ENCODE measurements at regions not wholly inside any gene's neighbourhood (a gene's known extent, or its start where the extent isn't known, plus 50 kb on each side); places are given as distances from the start of the nearest gene placed in this dataset.
"Not testable (repeated sequence)": the region's sequence is repeated elsewhere in the genome, so short reads cannot be mapped to it uniquely, and the experiment has no call there.

DNA sequence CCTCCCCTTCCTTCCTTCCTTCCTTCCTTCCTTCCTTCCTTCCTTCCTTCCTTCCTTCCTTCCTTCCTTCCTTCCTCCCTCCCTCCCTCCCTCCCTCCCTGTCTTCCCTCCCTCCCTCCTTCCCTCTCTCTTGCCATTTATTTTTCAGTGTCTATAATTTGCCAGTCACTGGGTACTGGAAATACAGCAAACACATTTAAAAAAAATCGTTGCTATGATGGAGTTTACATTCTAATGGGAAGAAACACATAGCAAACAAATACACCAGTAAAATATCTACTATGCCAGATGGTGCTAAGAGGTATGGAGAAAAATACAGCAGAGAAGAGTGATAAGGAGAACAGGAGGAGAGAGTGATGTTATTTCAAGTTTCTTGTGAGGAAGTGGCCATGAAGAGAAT lies 309.5 kb downstream of the CTH start:
- no peak overlapping the region for H3K4me3 ChIP-seq
- H3K27ac ChIP-seq: no peak overlapping the region

DNA sequence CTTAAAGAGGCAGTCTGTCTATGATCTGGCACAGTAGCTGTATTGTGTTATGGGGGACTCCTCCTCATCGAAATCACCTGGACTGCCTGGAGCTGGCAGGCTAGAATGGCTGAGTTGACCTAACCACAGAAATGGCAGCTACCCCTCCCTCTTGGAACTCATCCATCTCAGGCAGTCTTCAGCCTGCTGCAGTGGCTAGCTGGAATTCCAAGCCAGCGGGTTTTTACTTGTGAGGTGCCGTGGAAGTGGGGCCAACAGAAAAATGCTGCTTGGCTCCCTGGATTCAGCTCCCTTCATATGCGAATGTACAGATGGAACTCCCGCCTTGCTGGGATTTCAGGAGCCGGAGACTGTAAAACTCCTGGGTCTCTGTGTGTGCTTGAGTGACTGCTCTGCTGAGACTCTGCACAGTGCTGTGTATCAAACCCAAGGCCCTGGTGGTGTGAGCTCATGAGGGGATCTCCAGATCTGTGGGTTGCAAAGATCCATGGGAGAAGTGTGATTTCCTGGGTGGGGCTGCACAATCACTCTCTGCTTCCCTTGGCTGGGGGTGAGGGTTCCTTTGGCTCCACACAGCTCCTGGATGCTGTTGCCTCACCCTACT lies 316.9 kb downstream of the CTH start:
- no peak overlapping the region for H3K27ac ChIP-seq
- H3K4me3 ChIP-seq: no peak overlapping the region

GRCh38 chr1:70736518-70736917 lies 311.1 kb downstream of the PTGER3 start:
- H3K27ac ChIP-seq, H3K4me3 ChIP-seq: not testable (repeated sequence)

DNA sequence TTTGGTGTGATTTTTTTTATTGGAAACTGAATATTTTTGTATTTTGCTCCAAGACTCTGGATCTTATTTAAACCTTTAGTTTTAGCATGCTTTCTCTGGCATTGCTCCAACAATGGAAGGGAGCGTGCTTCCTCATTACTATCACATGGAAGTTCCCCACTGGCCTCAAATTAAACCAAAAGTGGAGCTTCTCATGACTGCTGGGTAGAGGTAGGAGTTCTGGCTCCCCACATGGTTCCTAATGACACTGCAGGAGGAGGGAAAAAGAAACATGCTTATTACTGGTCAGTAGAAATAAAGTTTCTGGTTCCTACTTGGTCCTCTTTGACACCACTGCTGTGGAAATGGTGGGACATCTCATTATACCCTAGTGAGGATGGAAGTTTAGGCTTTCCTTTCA lies 310.5 kb downstream of the PTGER3 start:
- no peak overlapping the region for H3K4me3 ChIP-seq

GRCh38 chr1:70738624-70739023 lies 309.0 kb downstream of the PTGER3 start:
- no peak overlapping the region for H3K27ac ChIP-seq
- H3K4me3 ChIP-seq: no peak overlapping the region

More for the DNA sequence above, 310.5 kb downstream of the PTGER3 start:
- no peak overlapping the region for H3K27ac ChIP-seq

GRCh38 chr1:70745199-70745598 lies 302.4 kb downstream of the PTGER3 start:
- no peak overlapping the region for H3K4me3 ChIP-seq
- no peak overlapping the region for H3K27ac ChIP-seq

DNA sequence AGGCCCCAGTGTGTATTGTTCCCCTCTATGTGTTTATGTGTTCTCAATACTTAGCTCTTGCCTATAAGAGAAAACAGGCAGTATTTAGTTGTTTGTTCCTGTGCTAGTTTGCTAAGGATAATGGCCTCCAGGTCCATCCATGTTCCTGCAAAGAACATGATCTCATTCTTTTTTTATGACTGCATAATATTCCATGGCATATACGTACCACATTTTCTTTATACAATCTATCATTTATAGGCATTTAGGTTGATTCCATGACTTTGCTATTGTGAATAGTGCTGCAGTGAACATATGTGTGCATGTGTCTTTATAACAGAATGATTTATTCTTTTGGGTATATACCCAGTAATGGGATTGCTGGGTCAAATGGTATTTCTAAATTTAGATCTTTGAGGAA lies 301.6 kb downstream of the PTGER3 start:
- not testable (repeated sequence) for H3K4me3 ChIP-seq, H3K27ac ChIP-seq

GRCh38 chr1:70747123-70747522 lies 300.5 kb downstream of the PTGER3 start:
- not testable (repeated sequence) for H3K27ac ChIP-seq, H3K4me3 ChIP-seq

GRCh38 chr1:70751676-70752287 lies 295.8 kb downstream of the PTGER3 start:
- not testable (repeated sequence) for H3K4me3 ChIP-seq, H3K27ac ChIP-seq

DNA sequence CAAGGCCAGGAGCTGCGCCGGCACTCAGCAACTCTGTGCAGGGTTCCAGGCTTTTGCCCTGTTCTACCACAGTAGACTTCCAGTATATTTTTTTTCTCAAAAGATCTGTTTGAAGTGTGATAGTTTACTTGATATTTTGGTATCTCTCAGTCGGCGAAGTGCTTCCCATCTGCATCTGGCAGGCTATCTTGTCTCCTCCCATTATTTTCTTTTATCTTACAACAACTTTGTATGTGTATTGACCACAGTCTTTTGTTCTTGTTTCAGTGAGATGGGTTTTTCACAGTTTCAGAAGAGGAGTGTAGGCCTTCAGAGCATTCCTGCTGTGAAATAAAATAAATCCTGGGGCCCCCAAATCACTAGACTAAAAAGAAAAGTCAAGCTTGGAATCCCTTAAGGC lies 292.9 kb downstream of the PTGER3 start:
- H3K27ac ChIP-seq: no peak overlapping the region
- no peak overlapping the region for H3K4me3 ChIP-seq

DNA sequence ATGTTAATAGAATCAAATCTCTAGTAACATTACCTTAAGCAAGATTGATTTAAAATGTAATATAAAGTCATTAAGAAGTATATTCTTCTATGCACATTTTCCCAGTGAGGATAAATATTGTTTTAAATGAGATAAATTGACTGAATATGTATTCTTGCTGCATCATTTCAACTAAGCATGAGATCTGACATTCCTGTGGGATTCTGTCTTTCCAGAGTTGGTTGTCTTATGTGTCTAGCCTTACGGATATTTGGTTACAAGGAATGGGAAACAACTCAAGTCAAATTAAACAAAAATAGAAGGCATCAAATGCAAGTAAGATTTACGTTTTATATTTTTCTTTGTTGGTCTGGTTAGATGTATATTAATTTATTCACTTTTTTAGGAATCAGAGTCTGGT lies 287.5 kb downstream of the PTGER3 start:
- H3K27ac ChIP-seq: peak overlapping the region in 1 of 21 experiments; percentile 44
- H3K4me3 ChIP-seq: no peak overlapping the region

DNA sequence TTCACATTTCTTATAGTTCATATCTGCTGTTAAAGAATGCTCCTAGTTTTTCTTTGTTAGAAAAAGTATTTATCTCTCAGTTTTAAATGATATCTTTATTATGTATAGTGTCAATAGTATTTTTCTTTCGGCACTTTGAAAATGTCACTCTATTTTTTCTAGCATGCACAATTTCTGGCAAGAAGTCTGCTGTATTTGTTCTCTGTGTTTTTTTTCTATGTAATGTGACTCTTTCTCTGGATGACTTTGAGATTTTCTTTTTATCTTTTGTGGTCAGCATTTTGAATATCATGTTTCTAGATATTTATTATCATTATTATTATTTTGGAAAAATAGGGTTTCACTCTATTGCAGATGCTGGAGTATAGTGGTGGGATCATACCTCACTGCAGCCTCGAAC lies 285.2 kb downstream of the PTGER3 start:
- Histone ChIP-seq H3K4me3 (no peak overlapping the region), H3K27ac (no peak overlapping the region)

GRCh38 chr1:70764747-70765146 lies 282.9 kb downstream of the PTGER3 start:
- Histone ChIP-seq H3K4me3 (no peak overlapping the region), H3K27ac (no peak overlapping the region)

DNA sequence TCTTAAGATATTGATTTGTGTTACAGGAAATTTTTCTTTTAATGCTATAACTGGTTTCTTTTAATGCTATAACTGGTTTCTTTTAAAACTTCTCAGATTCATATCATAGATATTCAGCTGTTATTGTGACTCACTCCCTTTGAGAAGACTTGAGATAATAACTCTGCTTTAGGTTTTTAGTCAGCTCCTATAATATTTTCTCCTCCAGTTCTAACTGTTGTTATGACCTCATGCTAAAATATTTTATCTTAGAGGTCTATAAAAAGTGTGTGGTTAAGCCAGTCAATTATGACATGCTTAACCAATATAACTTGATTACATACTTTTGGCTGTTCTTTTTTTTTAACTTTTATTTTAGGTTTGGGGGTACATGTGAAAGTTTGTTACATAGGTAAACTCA lies 280.2 kb downstream of the PTGER3 start:
- no peak overlapping the region for H3K27ac ChIP-seq

DNA sequence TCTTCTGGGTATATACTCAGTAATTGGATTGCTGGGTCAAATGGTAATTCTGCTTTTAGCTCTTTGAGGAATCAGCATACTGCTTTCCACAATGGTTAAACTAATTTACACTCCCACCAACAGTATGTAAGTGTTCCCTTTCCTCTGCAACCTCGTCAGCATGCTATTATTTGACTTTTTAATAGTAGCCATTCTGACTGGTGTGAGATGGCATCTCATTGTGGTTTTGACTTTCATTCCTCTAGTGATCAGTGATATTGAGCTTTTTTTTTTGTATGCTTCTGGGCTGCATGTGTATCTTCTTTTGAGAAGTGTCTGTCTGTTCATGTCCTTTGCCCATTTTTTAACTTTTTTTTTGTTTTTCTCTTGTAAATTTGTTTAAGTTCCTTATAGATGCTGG lies 279.4 kb downstream of the PTGER3 start:
- H3K4me3 ChIP-seq: no peak overlapping the region
- H3K27ac ChIP-seq: no peak overlapping the region

More for the DNA sequence above, 280.2 kb downstream of the PTGER3 start:
- no peak overlapping the region for H3K4me3 ChIP-seq

DNA sequence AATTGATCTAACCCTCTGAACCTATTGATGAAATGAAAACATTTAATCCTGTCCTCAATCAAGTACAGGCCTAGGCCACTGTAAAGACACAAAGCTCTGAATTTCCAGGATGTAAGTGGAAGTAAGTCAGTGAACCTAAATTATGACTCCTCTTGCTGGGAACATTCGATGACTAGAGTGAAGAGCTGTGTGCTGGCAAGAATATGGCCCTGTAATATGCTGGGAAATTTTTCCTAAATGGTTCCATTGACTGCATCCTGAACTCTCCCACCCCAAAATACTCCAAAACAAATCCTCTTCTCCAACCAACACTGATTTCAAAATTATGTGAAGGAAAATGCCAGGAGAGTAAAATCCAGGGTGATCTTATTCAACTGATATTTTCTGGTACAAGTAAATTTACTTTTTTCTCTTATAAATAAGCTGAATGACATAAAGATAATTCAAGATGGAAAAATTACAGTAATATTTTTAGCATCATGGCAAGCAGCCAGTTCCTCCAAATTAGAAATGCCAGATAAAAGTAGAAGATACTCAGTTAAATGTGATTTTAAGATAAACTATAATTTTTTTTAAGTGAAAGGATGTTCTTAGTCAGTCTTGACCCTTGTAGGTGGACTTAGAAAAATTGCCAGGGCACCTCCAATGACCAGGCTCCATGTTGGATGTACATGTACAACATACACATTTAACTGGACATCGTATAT lies 269.4 kb downstream of the PTGER3 start:
- Histone ChIP-seq H3K27ac (peak overlapping the region in 2 of 21 experiments; percentile 30 to 50), H3K4me3 (no peak overlapping the region)

- Histone ChIP-seq H3K4me3 (no peak overlapping the region), H3K27ac (peak overlapping the region in 3 of 21 experiments; percentile 25 to 50 (median 46))
Measured at GRCh38 chr1:70778934-70779333, 268.7 kb downstream of the PTGER3 start.

DNA sequence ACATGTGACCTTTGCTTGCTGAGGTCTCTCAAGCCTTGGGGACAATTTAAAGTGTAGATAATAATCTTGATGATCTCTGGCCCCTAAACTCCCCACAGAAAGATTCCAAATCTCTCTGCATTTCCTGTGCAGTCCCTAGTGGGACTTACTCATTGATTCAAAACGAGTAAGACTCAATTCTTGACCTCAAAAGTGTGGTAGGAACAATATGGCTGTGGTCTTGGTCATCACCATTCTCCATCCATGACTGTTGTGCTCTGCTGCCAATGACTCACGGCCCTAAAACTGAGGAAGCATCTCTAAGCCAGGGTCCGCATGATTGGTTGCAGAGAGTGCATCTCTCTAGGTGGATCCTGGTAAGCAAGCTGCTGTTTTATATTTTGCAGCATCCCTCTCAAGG lies 268.0 kb downstream of the PTGER3 start:
- Histone ChIP-seq H3K27ac (peak overlapping the region in 3 of 21 experiments; percentile 25 to 50 (median 46)), H3K4me3 (no peak overlapping the region)

GRCh38 chr1:70785287-70785686 lies 262.3 kb downstream of the PTGER3 start:
- Histone ChIP-seq H3K4me3 (no peak overlapping the region), H3K27ac (no peak overlapping the region)

GRCh38 chr1:70790232-70790923 lies 257.2 kb downstream of the PTGER3 start:
- Histone ChIP-seq H3K4me3 (no peak overlapping the region), H3K27ac (no peak overlapping the region)

DNA sequence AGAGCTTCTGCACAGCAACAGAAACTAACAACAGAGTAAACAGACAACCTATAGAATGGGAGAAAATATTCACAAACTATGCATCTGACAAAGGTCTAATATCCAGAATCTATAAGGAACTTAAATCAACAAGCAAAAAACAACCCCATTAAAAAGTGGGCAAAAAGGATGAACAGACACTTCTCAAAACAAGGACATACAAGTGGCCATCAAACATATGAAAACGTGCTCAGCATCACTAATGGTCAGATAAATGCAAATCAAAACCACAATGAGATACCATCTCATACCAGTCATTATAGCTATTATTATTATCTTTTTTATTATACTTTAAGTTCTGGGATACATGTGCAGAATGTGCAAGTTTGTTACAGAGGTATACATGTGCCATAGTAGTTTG lies 252.6 kb downstream of the PTGER3 start:
- H3K27ac ChIP-seq, H3K4me3 ChIP-seq: not testable (repeated sequence)

Data from skin epidermis (tissue), 12 donors.